Retinal pigment epithelial cell (primary cell): ENCODE measurements at regions not wholly inside any gene's neighbourhood (a gene's known extent, or its start where the extent isn't known, plus 50 kb on each side); places are given as distances from the start of the nearest gene placed in this dataset.
A peak's percentile ranks its signal among the peaks of the same experiment; 100 is the strongest.

Experiments
- DNase-seq: peaks from one replicate; pipeline ENCODE4 v3.0.0-alpha.2; 2010; ENCODE audit warnings: low read depth
- H3K4me3 ChIP-seq: 2 replicates; pipeline ENCODE4 v1.5.1; 2011; ENCODE audit warnings: mild to moderate bottlenecking, low read length, control low read depth, moderate library complexity
- TF ChIP-seq, protein P1 (sequence below): conservative IDR thresholded peaks from 2 replicates; pipeline ENCODE4 v1.5.1; 2011; ENCODE audit warnings: low read depth, low read length, control low read depth, inconsistent platforms

DNA sequence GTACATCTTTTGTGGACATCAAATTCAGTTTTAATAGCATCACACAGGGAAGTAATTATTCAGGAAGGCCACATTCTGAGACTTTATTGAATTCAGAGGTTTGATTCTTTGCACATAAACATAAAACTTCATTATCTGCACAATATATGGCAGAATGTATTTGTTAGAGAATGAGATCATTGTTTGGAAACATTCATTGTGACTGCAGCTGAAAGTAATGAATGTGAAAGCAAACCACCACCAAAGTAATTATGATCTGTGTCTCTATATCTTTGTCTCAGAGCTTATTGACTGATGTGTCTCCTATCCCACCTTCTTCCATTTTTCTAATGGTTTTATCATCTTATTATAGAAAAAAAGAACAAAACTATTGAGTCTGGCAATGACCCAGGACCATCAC is 340.9 kb upstream of the PCDH15 start:
- TF ChIP-seq, protein P1, sequence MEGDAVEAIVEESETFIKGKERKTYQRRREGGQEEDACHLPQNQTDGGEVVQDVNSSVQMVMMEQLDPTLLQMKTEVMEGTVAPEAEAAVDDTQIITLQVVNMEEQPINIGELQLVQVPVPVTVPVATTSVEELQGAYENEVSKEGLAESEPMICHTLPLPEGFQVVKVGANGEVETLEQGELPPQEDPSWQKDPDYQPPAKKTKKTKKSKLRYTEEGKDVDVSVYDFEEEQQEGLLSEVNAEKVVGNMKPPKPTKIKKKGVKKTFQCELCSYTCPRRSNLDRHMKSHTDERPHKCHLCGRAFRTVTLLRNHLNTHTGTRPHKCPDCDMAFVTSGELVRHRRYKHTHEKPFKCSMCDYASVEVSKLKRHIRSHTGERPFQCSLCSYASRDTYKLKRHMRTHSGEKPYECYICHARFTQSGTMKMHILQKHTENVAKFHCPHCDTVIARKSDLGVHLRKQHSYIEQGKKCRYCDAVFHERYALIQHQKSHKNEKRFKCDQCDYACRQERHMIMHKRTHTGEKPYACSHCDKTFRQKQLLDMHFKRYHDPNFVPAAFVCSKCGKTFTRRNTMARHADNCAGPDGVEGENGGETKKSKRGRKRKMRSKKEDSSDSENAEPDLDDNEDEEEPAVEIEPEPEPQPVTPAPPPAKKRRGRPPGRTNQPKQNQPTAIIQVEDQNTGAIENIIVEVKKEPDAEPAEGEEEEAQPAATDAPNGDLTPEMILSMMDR = no peak
- no peak for DNase-seq
- no peak overlapping the region for H3K4me3 ChIP-seq

DNA sequence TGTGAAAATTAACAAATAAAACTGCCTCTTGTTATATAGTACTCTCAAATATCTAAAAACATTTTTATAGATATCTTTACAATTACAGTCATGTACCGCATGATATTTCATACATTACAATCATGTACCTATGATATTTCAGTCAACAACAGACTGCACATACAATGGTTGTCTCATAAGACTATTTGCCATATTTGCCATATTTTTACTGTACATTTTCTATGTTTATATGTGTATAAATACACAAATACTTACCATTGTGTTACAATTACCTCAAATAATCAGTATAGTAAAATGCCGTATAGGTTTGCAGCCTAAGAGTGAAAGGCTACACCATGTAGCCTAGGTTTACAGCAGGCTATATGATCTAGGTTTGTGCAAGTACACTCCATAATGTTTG is 336.0 kb upstream of the PCDH15 start:
- no peak overlapping the region for H3K4me3 ChIP-seq
- TF ChIP-seq, protein P1 = no peak
- DNase-seq = no peak

DNA sequence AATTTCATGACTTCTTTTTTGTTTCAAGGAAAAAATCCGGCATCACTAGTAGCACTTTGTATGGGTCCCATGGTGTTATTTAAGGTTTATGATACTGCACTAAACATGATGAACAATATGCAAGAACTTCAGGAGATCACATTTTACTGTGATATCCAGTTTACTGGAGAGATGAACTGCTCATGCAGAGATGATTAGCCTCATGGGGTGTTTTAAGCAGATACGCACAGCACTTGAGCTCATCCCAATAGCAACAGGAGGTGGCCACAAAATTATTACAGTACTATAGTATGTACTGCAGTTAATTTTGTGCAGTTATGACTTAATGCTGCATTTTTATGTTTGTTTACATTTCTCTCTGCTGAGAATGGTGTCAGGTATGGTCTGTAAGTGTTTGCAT is 303.7 kb upstream of the PCDH15 start:
- TF ChIP-seq, protein P1 = no peak
- no peak overlapping the region for H3K4me3 ChIP-seq
- DNase-seq = no peak

DNA sequence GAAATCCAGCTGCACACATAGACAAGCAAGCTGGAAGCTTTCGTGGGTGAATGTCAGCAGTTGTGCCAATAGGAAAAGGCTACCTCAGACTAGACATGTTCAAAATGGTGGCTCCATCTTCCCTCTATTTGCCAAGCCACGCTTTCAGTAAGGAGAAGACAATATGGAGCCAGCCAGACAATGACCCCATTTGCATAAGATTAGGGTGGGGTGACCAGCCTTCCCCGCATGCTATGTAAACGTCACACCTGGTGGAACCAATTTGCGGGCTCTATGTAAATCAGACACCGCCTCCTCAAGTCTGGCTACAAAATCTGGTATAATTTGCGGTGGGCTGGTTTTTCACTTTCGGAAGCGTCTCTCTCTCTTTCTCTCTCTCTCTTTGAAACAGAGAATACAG is 297.4 kb upstream of the PCDH15 start:
- TF ChIP-seq, protein P1 = no peak
- no peak overlapping the region for H3K4me3 ChIP-seq
- no peak for DNase-seq

DNA sequence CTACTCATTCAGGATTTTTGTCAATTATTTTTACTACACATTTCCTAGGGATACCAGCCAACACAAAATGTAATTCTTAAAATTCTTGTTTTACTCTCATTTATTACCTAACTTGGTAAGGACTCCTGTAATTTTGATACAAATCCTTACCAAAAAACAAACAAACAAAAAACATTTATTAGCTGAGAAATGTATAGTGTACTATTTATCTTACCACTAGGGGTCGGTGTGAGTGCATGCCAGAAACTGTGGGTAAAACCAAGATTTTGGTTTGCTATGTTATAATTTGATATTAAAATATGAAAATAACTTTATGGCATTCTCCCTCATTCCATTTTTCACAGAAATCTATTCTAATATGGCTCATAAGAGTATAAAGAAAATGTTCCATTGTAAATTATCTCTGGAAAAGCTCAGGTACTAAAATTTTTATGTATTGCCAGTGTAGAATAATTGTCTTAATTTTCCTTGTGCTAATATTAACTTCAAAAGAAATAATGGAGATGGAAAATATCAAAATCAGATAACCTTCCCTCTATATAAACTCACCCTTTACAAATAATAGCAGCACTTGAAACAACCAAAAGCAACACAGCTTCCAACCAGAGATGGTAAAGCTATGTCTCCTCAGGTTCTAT is 290.8 kb upstream of the PCDH15 start:
- TF ChIP-seq, protein P1 = peak; percentile 81
- no peak overlapping the region for H3K4me3 ChIP-seq
- no peak for DNase-seq

DNA sequence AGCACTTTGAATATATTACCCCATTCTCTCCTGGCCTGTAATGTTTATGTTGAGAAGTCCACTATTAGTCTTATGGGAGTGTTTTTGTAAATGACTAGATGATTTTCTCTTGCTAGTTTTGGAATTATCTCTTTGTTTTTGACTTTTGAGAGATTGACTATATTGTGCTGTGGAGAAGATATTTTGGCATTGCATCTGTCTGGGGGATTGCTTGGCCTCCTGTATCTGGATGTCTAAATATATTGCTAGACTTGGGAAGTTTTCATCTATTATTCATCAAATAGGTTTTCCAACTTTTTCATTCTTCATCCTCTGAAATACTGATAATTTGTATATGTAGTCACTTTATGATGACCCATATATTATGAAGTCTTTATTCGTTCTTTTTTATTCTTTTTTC is 277.1 kb upstream of the PCDH15 start:
- DNase-seq = no peak
- no peak overlapping the region for H3K4me3 ChIP-seq
- TF ChIP-seq, protein P1 = no peak

DNA sequence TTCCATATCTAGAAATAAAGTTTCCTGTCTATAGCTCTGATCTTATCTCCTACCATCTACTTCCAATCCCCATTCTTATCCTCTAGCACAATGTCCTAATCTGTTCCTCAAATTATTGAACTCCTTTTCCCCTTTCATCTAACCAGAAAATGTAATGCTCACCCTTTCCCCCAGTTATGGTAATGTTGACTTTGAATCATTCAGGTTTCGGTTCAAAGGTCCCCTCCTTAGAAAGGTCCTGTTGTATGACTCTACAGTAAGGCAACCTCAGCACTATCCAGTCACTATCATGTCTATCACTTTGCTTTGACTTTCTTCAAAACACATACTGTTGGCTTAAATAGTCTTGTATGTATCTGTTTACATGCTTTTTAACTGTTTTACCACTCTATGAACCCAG is 264.2 kb upstream of the PCDH15 start:
- no peak overlapping the region for H3K4me3 ChIP-seq
- TF ChIP-seq, protein P1 = no peak
- DNase-seq = no peak
